Inferior parietal cortex (tissue), 1 donor: ENCODE measurements at regions not wholly inside any gene's neighbourhood (a gene's known extent, or its start where the extent isn't known, plus 50 kb on each side); places are given as distances from the start of the nearest gene placed in this dataset.
"Not testable (repeated sequence)": the region's sequence is repeated elsewhere in the genome, so short reads cannot be mapped to it uniquely, and the experiment has no call there.

Experiments used
- DNase-seq: peaks from one replicate; pipeline ENCODE4 v3.0.0-alpha.2; 2016; ENCODE audit errors: extremely low spot score

- DNase-seq: not testable (repeated sequence)
Observed at GRCh38 chr3:185306286-185306685, 52.4 kb upstream of the EHHADH start.

DNA sequence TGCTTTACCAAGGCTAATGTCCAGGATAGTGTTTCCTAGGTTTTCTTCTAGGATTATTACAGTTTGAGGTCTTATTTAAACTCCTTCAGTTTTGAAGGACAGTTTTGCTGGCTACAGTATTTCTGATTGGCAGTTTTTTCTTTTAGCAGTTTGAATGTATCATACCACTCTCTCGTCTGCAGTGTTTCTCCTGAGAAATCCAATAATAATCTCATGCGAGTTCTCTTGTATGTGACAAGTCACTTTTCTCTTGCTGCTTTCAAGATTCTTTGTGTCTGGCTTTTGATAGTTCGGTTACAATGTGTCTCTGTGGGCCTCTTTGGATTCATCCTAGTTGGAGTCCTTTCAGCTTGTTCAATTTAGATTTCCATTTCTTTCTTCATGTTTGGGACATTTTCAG lies 53.0 kb upstream of the EHHADH start:
- DNase-seq: no peak

DNA sequence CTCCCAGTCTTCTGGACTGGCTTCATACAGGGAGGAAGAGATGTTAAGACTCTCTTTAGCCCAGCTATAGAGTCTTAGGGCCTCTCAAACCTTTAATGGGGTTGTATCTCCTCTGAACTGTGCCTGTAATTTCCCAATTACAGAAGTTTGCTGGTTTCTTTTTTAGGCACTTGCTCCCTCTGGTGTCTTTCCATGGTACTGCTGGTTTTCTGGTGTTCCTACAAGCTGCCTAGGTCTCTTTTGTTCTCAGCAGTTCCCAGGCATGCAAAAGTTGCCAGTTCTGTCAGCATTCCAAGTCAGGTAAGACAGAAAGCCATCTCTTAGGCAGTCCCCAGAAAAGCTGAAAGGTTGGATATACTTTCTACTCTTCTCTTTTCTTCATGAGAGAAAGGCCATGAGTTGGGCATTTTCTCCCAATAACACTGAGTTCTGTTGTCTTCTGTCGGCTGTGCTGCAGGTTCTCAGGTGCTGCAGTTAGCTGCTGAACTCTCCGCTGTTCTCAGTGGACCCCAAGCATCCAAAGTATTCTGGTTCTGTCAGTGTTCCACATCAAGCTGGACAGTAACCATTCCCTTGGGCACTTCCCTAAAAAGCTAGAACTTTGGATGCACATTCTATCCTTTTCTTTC lies 54.4 kb upstream of the EHHADH start:
- peak; percentile 49 for DNase-seq

- no peak for DNase-seq
Observed at GRCh38 chr3:185309302-185309701, 53.6 kb upstream of the MAP3K13 start.

- DNase-seq: no peak
Observed at GRCh38 chr3:185309795-185310194, 53.1 kb upstream of the MAP3K13 start.

DNA sequence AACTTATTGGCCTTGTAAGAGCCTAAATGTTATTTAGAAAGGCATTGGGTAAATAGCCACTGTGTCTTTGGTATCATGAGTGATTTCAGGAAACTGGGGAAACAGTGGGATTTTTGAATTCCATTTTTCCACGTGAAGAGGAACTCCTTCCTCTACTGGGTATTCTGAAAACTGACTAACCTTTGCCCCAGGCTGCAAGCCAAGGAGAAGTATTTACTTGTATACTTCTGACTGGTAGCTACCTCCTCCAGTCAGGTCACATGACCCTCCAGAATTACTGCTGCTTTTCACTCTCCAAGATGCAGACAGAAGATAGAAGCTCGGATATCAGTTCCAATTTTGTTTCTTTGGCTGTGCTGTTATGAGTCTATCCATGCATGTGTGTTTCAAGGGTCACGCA lies 50.9 kb upstream of the MAP3K13 start:
- DNase-seq: no peak
